SK-N-SH (cell line): ENCODE measurements at regions not wholly inside any gene's neighbourhood (a gene's known extent, or its start where the extent isn't known, plus 50 kb on each side); places are given as distances from the start of the nearest gene placed in this dataset.
"Not testable (repeated sequence)": the region's sequence is repeated elsewhere in the genome, so short reads cannot be mapped to it uniquely, and the experiment has no call there.

ENCODE experiments used
- CTCF ChIP-seq: fragments of 200-600 bp; sonication (generic); IDR thresholded peaks from 2 replicates; pipeline ENCODE4 v1.6.1; 2017; ENCODE audit warnings: antibody characterized with exemption, mild to moderate bottlenecking, moderate library complexity
- NFIC ChIP-seq: IDR thresholded peaks from 2 replicates; pipeline ENCODE4 v1.4.0; 2012; ENCODE audit warnings: borderline replicate concordance
- POLR2AphosphoS5 ChIP-seq: IDR thresholded peaks from 2 replicates; pipeline ENCODE4 v1.6.1; 2012; ENCODE audit warnings: low read depth, low read length
- RAD21 ChIP-seq: IDR thresholded peaks from 2 replicates; pipeline ENCODE4 v1.6.1; 2012; ENCODE audit warnings: mild to moderate bottlenecking, low read length
- REST ChIP-seq: IDR thresholded peaks from 2 replicates; pipeline ENCODE4 v1.6.1; 2012; ENCODE audit warnings: mild to moderate bottlenecking, low read depth, low read length, moderate library complexity
- SMC3 ChIP-seq: IDR thresholded peaks from 2 replicates; pipeline ENCODE4 v1.6.1; 2012; ENCODE audit warnings: low read depth, low read length, improper control_type of control experiment

- not testable (repeated sequence) for TF ChIP-seq REST, CTCF, NFIC, POLR2AphosphoS5, RAD21, SMC3
Measured at GRCh38 chr1:55430206-55430605, 215.0 kb upstream of the USP24 start.
